ENCODE measurements at regions not wholly inside any gene's neighbourhood (a gene's known extent, or its start where the extent isn't known, plus 50 kb on each side); places are given as distances from the start of the nearest gene placed in this dataset.

DNA sequence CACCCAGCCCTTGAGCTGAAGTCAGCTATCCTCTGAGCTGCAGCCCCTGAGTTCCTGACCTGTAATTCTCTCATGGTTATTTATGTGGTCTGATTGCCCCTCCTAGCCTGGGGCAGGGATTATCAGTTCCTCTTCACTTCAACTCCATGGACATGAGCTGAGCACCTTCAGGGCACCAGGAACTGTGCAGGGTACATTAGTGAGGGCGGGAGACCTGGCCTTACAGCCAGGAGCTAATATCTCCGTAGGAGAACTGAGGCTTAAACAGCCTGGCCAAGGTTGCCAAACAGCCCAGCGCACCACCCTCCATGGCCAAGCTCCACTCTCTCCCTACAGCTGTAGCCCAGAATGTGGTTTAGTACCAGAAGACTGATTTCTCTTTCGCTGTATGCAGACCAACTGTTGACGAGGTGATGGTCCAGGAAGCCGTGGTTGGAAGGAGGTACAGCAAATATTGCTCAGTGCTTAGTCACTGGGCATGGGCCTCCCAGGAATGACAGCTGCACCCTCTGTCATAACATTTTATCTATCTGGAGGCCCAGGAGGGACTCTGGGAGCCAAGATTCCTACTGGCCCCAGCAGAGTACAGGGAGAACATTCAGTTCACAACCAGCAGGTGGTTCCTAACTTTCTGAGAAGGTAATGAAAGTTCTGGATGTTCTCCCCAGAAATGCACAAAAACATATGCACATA, 228.7 kb upstream of the SIX2 start:
- TF ChIP-seq, protein P1, sequence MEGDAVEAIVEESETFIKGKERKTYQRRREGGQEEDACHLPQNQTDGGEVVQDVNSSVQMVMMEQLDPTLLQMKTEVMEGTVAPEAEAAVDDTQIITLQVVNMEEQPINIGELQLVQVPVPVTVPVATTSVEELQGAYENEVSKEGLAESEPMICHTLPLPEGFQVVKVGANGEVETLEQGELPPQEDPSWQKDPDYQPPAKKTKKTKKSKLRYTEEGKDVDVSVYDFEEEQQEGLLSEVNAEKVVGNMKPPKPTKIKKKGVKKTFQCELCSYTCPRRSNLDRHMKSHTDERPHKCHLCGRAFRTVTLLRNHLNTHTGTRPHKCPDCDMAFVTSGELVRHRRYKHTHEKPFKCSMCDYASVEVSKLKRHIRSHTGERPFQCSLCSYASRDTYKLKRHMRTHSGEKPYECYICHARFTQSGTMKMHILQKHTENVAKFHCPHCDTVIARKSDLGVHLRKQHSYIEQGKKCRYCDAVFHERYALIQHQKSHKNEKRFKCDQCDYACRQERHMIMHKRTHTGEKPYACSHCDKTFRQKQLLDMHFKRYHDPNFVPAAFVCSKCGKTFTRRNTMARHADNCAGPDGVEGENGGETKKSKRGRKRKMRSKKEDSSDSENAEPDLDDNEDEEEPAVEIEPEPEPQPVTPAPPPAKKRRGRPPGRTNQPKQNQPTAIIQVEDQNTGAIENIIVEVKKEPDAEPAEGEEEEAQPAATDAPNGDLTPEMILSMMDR (IDR thresholded peaks at IDR 0.05; ENCODE audit: low read length): no peak
- TF ChIP-seq EZH2 (optimal IDR thresholded peaks at IDR 0.05; ENCODE audit: low read depth, low read length) (no peak), EZH2phosphoT487 (IDR thresholded peaks at IDR 0.05; ENCODE audit: low read length) (no peak)
